H1 (cell line): ENCODE measurements at regions not wholly inside any gene's neighbourhood (a gene's known extent, or its start where the extent isn't known, plus 50 kb on each side); places are given as distances from the start of the nearest gene placed in this dataset.

Experiments used
- CTCF ChIA-PET: fragments of 300-600 bp; sonication (Branson Sonifier 250); formaldehyde crosslinking; loops from one replicate; lab custom pipeline; 2021; ENCODE audit not compliant: partially characterized antibody; lab: Charles Lee
- POLR2A ChIA-PET: fragments of 300-600 bp; sonication (Branson Sonifier 250); formaldehyde crosslinking; loops from one replicate; lab custom pipeline; 2021; ENCODE audit warnings: inconsistent platforms; ENCODE audit not compliant: partially characterized antibody; lab: Charles Lee
- DNase-seq, 2 experiments: peaks; one replicate each; pipeline versions ENCODE4 v3.0.0 to v3.0.0-alpha.2; 2010 to 2022; ENCODE audit warnings: low spot score in 2 of 2, low read depth in 1 of 2, mixed read lengths in 1 of 2
- FAIRE-seq: peaks from 2 replicates; lab custom pipeline; 2011; peaks lifted over from hg19 to GRCh38; lab: Jason Lieb, UNC
- H2AFZ ChIP-seq: 2 replicates; pipeline ENCODE4 v1.8.1; 2012; ENCODE audit warnings: low read length, inconsistent platforms
- H2AK5ac ChIP-seq: 2 replicates; pipeline ENCODE4 v1.6.1; 2013; ENCODE audit warnings: low read depth, low read length
- H2BK120ac ChIP-seq: replicated peaks from 2 replicates; pipeline ENCODE3; 2013; ENCODE audit warnings: low read depth, low read length, inconsistent platforms
- H2BK12ac ChIP-seq: 2 replicates; pipeline ENCODE4 v1.6.1; 2013; ENCODE audit warnings: low read depth, low read length
- H2BK15ac ChIP-seq: 2 replicates; pipeline ENCODE4 v1.6.1; 2013; ENCODE audit warnings: low read length
- H2BK20ac ChIP-seq: 2 replicates; pipeline ENCODE4 v1.6.1; 2013; ENCODE audit warnings: low read length
- H2BK5ac ChIP-seq: 2 replicates; pipeline ENCODE4 v1.6.1; 2013; ENCODE audit warnings: low read depth, low read length
- H3K14ac ChIP-seq: 2 replicates; pipeline ENCODE4 v1.6.1; 2013; ENCODE audit warnings: inconsistent platforms; ENCODE audit not compliant: insufficient read length
- H3K18ac ChIP-seq: 2 replicates; pipeline ENCODE4 v1.6.1; 2013; ENCODE audit warnings: low read length; ENCODE audit errors: extremely low read depth
- H3K23ac ChIP-seq: 2 replicates; pipeline ENCODE4 v1.6.1; 2013; ENCODE audit warnings: inconsistent platforms; ENCODE audit not compliant: insufficient read length
- H3K23me2 ChIP-seq: 2 replicates; pipeline ENCODE4 v1.6.1; 2013; ENCODE audit warnings: low read depth, low read length
- H3K27ac ChIP-seq: 2 replicates; pipeline ENCODE4 v1.6.1; 2011; ENCODE audit warnings: low read depth, low read length, inconsistent platforms
- H3K27me3 ChIP-seq, 4 experiments: replicated peaks in 1 of 4; 1 replicate in 1 of 4; 2 replicates in 3 of 4; pipeline versions ENCODE4 v1.6.1 to v1.8.1; 2011 to 2013; ENCODE audit warnings: low read length in 3 of 4, mild to moderate bottlenecking in 3 of 4, inconsistent platforms in 2 of 4, mixed read lengths in 2 of 4, moderate library complexity in 1 of 4; ENCODE audit not compliant: control insufficient read depth in 3 of 4, insufficient read depth in 3 of 4; ENCODE audit errors: extremely low read depth in 1 of 4
- H3K36me3 ChIP-seq, 4 experiments: 2 replicates each; pipeline versions ENCODE4 v1.6.1 to v1.8.1; 2011 to 2013; ENCODE audit warnings: mild to moderate bottlenecking in 4 of 4, low read length in 3 of 4, moderate library complexity in 2 of 4, control low read depth in 1 of 4, inconsistent platforms in 1 of 4; ENCODE audit not compliant: insufficient read depth in 4 of 4, control insufficient read depth in 2 of 4
- H3K4ac ChIP-seq: replicated peaks from 2 replicates; pipeline ENCODE3; 2013; ENCODE audit warnings: low read length, low read depth, mixed read lengths, inconsistent platforms; ENCODE audit not compliant: insufficient read length
- H3K4me1 ChIP-seq, 4 experiments: replicated peaks in 1 of 4; 1 replicate in 1 of 4; 2 replicates in 3 of 4; pipeline versions ENCODE4 v1.6.1 to v1.8.1; 2011 to 2013; ENCODE audit warnings: low read length in 3 of 4, inconsistent platforms in 2 of 4, mixed read lengths in 1 of 4; ENCODE audit not compliant: insufficient read depth in 4 of 4, control insufficient read depth in 3 of 4
- H3K4me2 ChIP-seq, 2 experiments: 2 replicates each; pipeline versions ENCODE4 v1.6.1 to v1.8.1; 2011 to 2013; ENCODE audit warnings: low read depth in 2 of 2, low read length in 2 of 2, control low read depth in 1 of 2, inconsistent platforms in 1 of 2, mild to moderate bottlenecking in 1 of 2; ENCODE audit not compliant: insufficient read depth in 1 of 2
- H3K4me3 ChIP-seq, 4 experiments: fragments of 200-600, 300-600 bp in 1 of 4; sonication (generic), shearing (Covaris generic), sonication (Bioruptor Twin) in 1 of 4; 2 replicates each; pipeline versions ENCODE4 v1.5.1 to v1.8.1; 2011 to 2016; ENCODE audit warnings: low read length in 4 of 4, low read depth in 3 of 4, control low read depth in 2 of 4, inconsistent platforms in 2 of 4, mild to moderate bottlenecking in 2 of 4, mixed read lengths in 1 of 4, moderate library complexity in 1 of 4; ENCODE audit not compliant: insufficient read depth in 2 of 4; ENCODE audit errors: extremely low read depth in 1 of 4
- H3K56ac ChIP-seq: replicated peaks from 2 replicates; pipeline ENCODE3; 2013; ENCODE audit warnings: low read depth, mild to moderate bottlenecking, mixed read lengths, low read length, inconsistent platforms; ENCODE audit not compliant: insufficient read length
- H3K79me1 ChIP-seq: 2 replicates; pipeline ENCODE4 v1.6.1; 2013; ENCODE audit warnings: low read depth, low read length, control low read depth
- H3K79me2 ChIP-seq, 2 experiments: 2 replicates each; pipeline versions ENCODE4 v1.6.1 to v1.8.1; 2012 to 2013; ENCODE audit warnings: low read length in 2 of 2, mild to moderate bottlenecking in 2 of 2, inconsistent platforms in 1 of 2; ENCODE audit not compliant: insufficient read depth in 2 of 2, control insufficient read depth in 1 of 2
- H3K9ac ChIP-seq, 4 experiments: replicated peaks in 1 of 4; 1 replicate in 1 of 4; 2 replicates in 3 of 4; pipeline versions ENCODE4 v1.6.1 to v1.8.1; 2011 to 2013; ENCODE audit warnings: low read depth in 3 of 4, low read length in 3 of 4, control low read depth in 2 of 4, mild to moderate bottlenecking in 2 of 4, moderate library complexity in 2 of 4, inconsistent platforms in 1 of 4; ENCODE audit errors: extremely low read depth in 1 of 4
- H3K9me3 ChIP-seq, 2 experiments: 2 replicates each; pipeline versions ENCODE4 v1.6.1 to v1.8.1; 2012 to 2013; ENCODE audit warnings: mild to moderate bottlenecking in 2 of 2, moderate library complexity in 2 of 2, control low read depth in 1 of 2, inconsistent platforms in 1 of 2, low read depth in 1 of 2, low read length in 1 of 2, mixed read lengths in 1 of 2; ENCODE audit not compliant: insufficient read depth in 2 of 2
- H4K20me1 ChIP-seq, 2 experiments: replicated peaks in 1 of 2; 2 replicates each; pipeline versions ENCODE3 to v1.8.1; 2011 to 2013; ENCODE audit warnings: inconsistent platforms in 2 of 2, low read length in 2 of 2, mild to moderate bottlenecking in 1 of 2; ENCODE audit not compliant: insufficient read depth in 2 of 2, control insufficient read depth in 1 of 2
- H4K5ac ChIP-seq: 2 replicates; pipeline ENCODE4 v1.6.1; 2013; ENCODE audit warnings: low read length, low read depth, mixed read lengths, inconsistent platforms; ENCODE audit not compliant: insufficient read length
- H4K8ac ChIP-seq: 2 replicates; pipeline ENCODE4 v1.8.0; 2013; ENCODE audit warnings: mild to moderate bottlenecking, moderate library complexity, low read length, inconsistent platforms; ENCODE audit not compliant: insufficient read depth; ENCODE audit errors: extremely low read depth
- H4K91ac ChIP-seq: replicated peaks from 2 replicates; pipeline ENCODE3; 2013; ENCODE audit warnings: low read length, mixed read lengths, inconsistent platforms; ENCODE audit not compliant: insufficient read length
- ATF2 ChIP-seq: IDR thresholded peaks from 2 replicates; pipeline ENCODE4 v1.6.1; 2012; ENCODE audit warnings: low read length, inconsistent platforms
- BACH1 ChIP-seq: IDR thresholded peaks from 2 replicates; pipeline ENCODE4 v1.6.1; 2012; ENCODE audit warnings: low read length, improper control_type of control experiment
- CHD1 ChIP-seq: IDR thresholded peaks from 2 replicates; pipeline ENCODE4 v1.6.1; 2012; ENCODE audit warnings: low read depth, low read length, improper control_type of control experiment
- CREB1 ChIP-seq: IDR thresholded peaks from 2 replicates; pipeline ENCODE4 v1.6.1; 2012; ENCODE audit warnings: inconsistent platforms
- E2F6 ChIP-seq: IDR thresholded peaks from 2 replicates; pipeline ENCODE4 v1.6.1; 2012; ENCODE audit warnings: inconsistent platforms
- EGR1 ChIP-seq: IDR thresholded peaks from 2 replicates; pipeline ENCODE4 v1.6.1; 2011; ENCODE audit warnings: low read depth, low read length, borderline replicate concordance
- HDAC2 ChIP-seq, 2 experiments: fragments of 300-600 bp in 1 of 2; sonication (generic) in 1 of 2; IDR thresholded peaks; 2 replicates each; pipeline ENCODE4 v1.6.1; 2011 to 2012; ENCODE audit warnings: low read depth in 2 of 2, low read length in 2 of 2, mild to moderate bottlenecking in 2 of 2, moderate library complexity in 2 of 2, borderline replicate concordance in 1 of 2, inconsistent platforms in 1 of 2
- HDAC6 ChIP-seq: IDR thresholded peaks from one replicate; pipeline ENCODE4 v1.7.1; 2012; ENCODE audit warnings: low read depth, mild to moderate bottlenecking, inconsistent platforms, low read length, moderate library complexity
- JUND ChIP-seq: IDR thresholded peaks from 2 replicates; pipeline ENCODE4 v1.6.1; 2011; ENCODE audit warnings: mild to moderate bottlenecking, improper control_type of control experiment, low read length
- KDM5A ChIP-seq: fragments of 200-600 bp; IDR thresholded peaks from 2 replicates; pipeline ENCODE4 v1.7.1; 2012; ENCODE audit warnings: mild to moderate bottlenecking, low read length, inconsistent platforms, mixed read lengths
- SIN3A ChIP-seq, 2 experiments: IDR thresholded peaks in 1 of 2; conservative IDR thresholded peaks in 1 of 2; 2 replicates each; pipeline ENCODE4 v1.6.1; 2011 to 2012; ENCODE audit warnings: low read length in 2 of 2, improper control_type of control experiment in 1 of 2, low read depth in 1 of 2, mild to moderate bottlenecking in 1 of 2
- SIX5 ChIP-seq: IDR thresholded peaks from 2 replicates; pipeline ENCODE4 v1.6.1; 2011; ENCODE audit warnings: mild to moderate bottlenecking, low read depth, low read length
- SUZ12 ChIP-seq: fragments of 200-600 bp; sonication (generic); IDR thresholded peaks from 2 replicates; pipeline ENCODE4 v1.6.1; 2012; ENCODE audit warnings: mild to moderate bottlenecking, inconsistent platforms, low read length, moderate library complexity, mixed read lengths
- TAF1 ChIP-seq: IDR thresholded peaks from 2 replicates; pipeline ENCODE4 v1.6.1; 2011; ENCODE audit warnings: mild to moderate bottlenecking, low read depth, low read length

- no peaks in the 10 kb centered on the region for H3K36me3 ChIP-seq
- H3K14ac ChIP-seq, result no peak overlapping the region
- ChIA-PET POLR2A (no interaction called here), CTCF (no interaction called here)
- no peak for FAIRE-seq
- H4K20me1 ChIP-seq, result no peaks in the 10 kb centered on the region
- H3K27ac ChIP-seq, result no peak overlapping the region
- no peak overlapping the region for H4K8ac ChIP-seq
- H3K23me2 ChIP-seq, result no peaks in the 10 kb centered on the region
- no peak overlapping the region for H4K5ac ChIP-seq
- peaks cover 0 to 1% (median 0%) of the 10 kb centered on the region in 4 experiments; a peak in 1 of 7 replicates for H3K27me3 ChIP-seq
- H3K18ac ChIP-seq, result no peak overlapping the region
- no peak overlapping the region for H3K9ac ChIP-seq
- H3K79me1 ChIP-seq, result no peaks in the 10 kb centered on the region
- H2AK5ac ChIP-seq, result no peak overlapping the region
- no peak for DNase-seq
- no peak overlapping the region for H3K56ac ChIP-seq
- H3K4me3 ChIP-seq, result no peak overlapping the region
- no peak overlapping the region for H2BK20ac ChIP-seq
- H2BK15ac ChIP-seq, result no peak overlapping the region
- H2BK12ac ChIP-seq, result no peak overlapping the region
- no peaks in the 10 kb centered on the region for H3K79me2 ChIP-seq
- no peak overlapping the region for H2AFZ ChIP-seq
- H2BK120ac ChIP-seq, result no peak overlapping the region
- H3K23ac ChIP-seq, result no peak overlapping the region
- no peaks in the 10 kb centered on the region for H3K4me1 ChIP-seq
- H3K4me2 ChIP-seq, result no peak overlapping the region
- H2BK5ac ChIP-seq, result no peak overlapping the region
- H3K4ac ChIP-seq, result no peak overlapping the region
- no peak overlapping the region for H4K91ac ChIP-seq
- peaks cover 0 to 3% of the 10 kb centered on the region in 2 experiments; a peak in 1 of 4 replicates for H3K9me3 ChIP-seq
- TF ChIP-seq CHD1 (no peak), TAF1 (no peak), HDAC2 (IDR thresholded peaks at IDR 0.05; ENCODE audit: borderline replicate concordance in 1 of 2, low read depth in 2 of 2, low read length in 2 of 2) (no peak), HDAC6 (no peak), E2F6 (no peak), BACH1 (no peak), EGR1 (no peak), JUND (no peak), SIX5 (no peak), SIN3A (conservative IDR thresholded peaks at IDR 0.05 in 1 of 2, IDR thresholded peaks at IDR 0.05 in 1 of 2; ENCODE audit: low read depth in 1 of 2, low read length in 2 of 2) (no peak), KDM5A (no peak), ATF2 (no peak), SUZ12 (no peak), CREB1 (no peak)
Observed at GRCh38 chr6:88388589-88388988, 222.4 kb upstream of the CNR1 start.
